Psoas muscle (tissue), 7 donors: ENCODE measurements at regions not wholly inside any gene's neighbourhood (a gene's known extent, or its start where the extent isn't known, plus 50 kb on each side); places are given as distances from the start of the nearest gene placed in this dataset.

Experiments used
- ATAC-seq, 4 donors: fragments of 200-7000 bp; cut with Tn5 transposase; one replicate each; pipeline ENCODE4 v1.9.1; 2020; ENCODE audit warnings: moderate library complexity in 3 of 4, mild to moderate bottlenecking in 2 of 4
- DNase-seq, 2 donors: peaks; one replicate each; pipeline ENCODE4 v3.0.0-alpha.2; 2020
- H3K27ac ChIP-seq: fragments of 200-600 bp; one replicate; pipeline ENCODE4 v1.8.0; 2022
- H3K27me3 ChIP-seq, 3 donors: fragments of 200-600 bp in 1 of 3; one replicate each; pipeline versions ENCODE4 v1.6.1 to v1.8.0; 2013 to 2022; ENCODE audit warnings: low read length in 2 of 3, mild to moderate bottlenecking in 2 of 3, moderate library complexity in 1 of 3; ENCODE audit not compliant: insufficient read depth in 3 of 3
- H3K36me3 ChIP-seq, 2 donors: fragments of 200-600 bp in 1 of 2; one replicate each; pipeline versions ENCODE4 v1.6.1 to v1.8.0; 2013 to 2022; ENCODE audit warnings: low read depth in 1 of 2, mild to moderate bottlenecking in 1 of 2, moderate library complexity in 1 of 2; ENCODE audit not compliant: insufficient read depth in 1 of 2
- H3K4me1 ChIP-seq: fragments of 200-600 bp; one replicate; pipeline ENCODE4 v1.8.0; 2022
- H3K4me3 ChIP-seq: fragments of 200-600 bp; one replicate; pipeline ENCODE4 v1.8.0; 2022; ENCODE audit warnings: mild to moderate bottlenecking
- H3K9me3 ChIP-seq: fragments of 200-600 bp; one replicate; pipeline ENCODE4 v1.8.0; 2022
- WGBS, 3 donors: extraction: QIAGEN DNeasy Blood & Tissue Kit; methylation state at CpG; one replicate each; pipeline versions ENCODE4 v1.1.6 to v1.1.7; 2013; 5-methylcytosine and 5-hydroxymethylcytosine counted together
- intact Hi-C, 2 donors: fragments of 100-400 bp; cut with DNase I; formaldehyde crosslinking; loops; one replicate each; pipeline versions ENCODE4 v1.11.0 to v1.14.2; 2022
- TF ChIP-seq, protein P1 (sequence below): fragments of 200-600 bp; IDR thresholded peaks from one replicate; pipeline ENCODE4 v1.8.0; 2022; ENCODE audit warnings: antibody characterized with exemption
- donor health status: healthy with polysubstance abuse.
- donor health status: DM: no; HTN: no; CAD: no; lungs with moderate emphysema.
- donor health status: Bipolar disorder and iron deficiency.
- donor health status: healthy.
- donor health status: DM: yes; HTN: yes; CAD: no.
- donor health status: DM: no; HTN: no; CAD: no.
- donor health status: DM: yes; HTN: yes; CAD: no.

DNA sequence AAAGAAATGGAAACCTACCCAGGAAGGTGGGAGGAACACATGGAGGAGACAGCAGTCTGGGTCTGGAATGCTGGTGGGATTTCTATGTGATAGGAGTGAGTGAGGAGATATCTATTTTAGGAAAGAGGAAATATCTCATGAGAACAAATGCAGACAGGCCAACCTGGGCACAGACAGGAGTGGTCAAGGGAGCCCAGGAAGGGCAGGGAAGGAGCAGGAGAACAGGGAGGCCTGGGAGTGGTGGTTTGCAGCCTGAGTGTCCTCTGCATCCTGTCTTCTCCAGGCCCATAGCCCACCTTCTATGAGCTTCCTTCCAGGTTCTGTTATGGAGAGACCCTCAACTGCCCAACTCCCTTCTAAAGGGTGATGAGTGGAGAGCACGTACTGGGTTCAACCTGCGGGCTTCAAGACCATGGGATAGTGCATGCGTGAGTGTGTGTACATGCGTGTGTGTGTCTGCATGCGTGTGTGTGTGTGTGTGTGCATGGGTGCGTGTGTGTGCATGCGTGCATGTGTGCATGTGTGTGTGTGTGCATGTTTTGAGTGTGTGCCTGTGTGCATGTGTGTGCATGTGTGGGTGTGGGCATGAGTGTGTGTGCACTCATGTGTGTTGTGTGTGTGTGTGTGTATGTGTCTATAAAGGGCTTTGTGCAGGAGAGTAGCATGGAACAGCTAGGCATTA, 200.1 kb downstream of the CXCL12 start:
- H3K27ac ChIP-seq: no peak overlapping the region
- intact Hi-C loops: no loop called here
- TF ChIP-seq, protein P1, sequence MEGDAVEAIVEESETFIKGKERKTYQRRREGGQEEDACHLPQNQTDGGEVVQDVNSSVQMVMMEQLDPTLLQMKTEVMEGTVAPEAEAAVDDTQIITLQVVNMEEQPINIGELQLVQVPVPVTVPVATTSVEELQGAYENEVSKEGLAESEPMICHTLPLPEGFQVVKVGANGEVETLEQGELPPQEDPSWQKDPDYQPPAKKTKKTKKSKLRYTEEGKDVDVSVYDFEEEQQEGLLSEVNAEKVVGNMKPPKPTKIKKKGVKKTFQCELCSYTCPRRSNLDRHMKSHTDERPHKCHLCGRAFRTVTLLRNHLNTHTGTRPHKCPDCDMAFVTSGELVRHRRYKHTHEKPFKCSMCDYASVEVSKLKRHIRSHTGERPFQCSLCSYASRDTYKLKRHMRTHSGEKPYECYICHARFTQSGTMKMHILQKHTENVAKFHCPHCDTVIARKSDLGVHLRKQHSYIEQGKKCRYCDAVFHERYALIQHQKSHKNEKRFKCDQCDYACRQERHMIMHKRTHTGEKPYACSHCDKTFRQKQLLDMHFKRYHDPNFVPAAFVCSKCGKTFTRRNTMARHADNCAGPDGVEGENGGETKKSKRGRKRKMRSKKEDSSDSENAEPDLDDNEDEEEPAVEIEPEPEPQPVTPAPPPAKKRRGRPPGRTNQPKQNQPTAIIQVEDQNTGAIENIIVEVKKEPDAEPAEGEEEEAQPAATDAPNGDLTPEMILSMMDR: no peak
- no peaks in the 10 kb centered on the region for H3K36me3 ChIP-seq
- ATAC-seq (no peak), DNase-seq (no peak)
- H3K4me1 ChIP-seq: no peaks in the 10 kb centered on the region
- no peak overlapping the region for H3K4me3 ChIP-seq
- WGBS, 3 donors: 95 to 96% (median 96%) methylated on average over 7 of the region's 7 CpGs
- no peaks in the 10 kb centered on the region for H3K27me3 ChIP-seq
- H3K9me3 ChIP-seq: no peaks in the 10 kb centered on the region

DNA sequence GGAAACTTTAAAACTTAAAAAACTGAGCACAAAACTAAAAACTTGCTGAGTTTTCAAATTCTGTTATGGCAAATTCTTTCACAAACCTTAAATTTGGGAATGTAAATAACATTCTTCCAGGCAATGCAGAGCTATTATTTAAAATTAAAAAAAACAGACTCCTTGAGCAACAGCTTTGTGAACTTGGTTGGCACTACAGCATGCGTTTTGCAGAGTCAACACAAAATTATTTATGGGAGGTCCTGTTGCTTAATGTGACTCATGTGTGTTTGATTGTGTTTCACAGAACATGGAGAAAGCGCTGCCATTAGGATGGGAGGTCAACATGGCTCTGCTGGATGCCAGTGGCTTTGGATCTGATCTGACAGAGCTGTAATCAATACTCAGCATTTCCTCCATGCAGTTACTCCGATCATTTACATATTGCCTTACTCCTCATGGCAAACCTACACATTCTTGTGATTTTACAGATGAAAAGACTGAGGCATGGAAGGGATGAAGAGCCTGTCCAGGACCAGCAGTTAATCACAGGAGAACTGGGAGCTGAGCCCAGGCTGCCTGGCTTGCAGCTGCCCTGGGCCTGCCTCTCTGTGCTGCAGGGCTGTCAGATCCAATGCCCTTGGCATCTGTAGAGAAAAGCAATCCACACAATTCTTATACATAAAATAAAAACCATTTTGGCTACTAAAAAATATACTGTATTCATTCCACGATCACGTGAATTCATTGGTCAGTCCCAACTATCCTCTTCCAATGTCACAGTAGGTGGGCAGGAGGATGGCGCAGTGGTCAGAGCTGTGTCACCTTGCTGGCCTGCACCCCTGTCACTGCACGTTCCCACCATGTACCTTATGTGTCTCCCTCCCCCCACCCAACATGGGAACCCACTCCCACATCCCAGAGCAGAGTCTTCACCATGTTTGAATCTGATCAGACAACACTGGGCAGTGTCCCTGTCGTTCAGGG, 200.9 kb downstream of the CXCL12 start:
- Histone ChIP-seq H3K4me3 (no peak overlapping the region), H3K9me3 (no peaks in the 10 kb centered on the region), H3K27ac (no peak overlapping the region), H3K36me3 (no peaks in the 10 kb centered on the region), H3K27me3 (no peaks in the 10 kb centered on the region), H3K4me1 (no peaks in the 10 kb centered on the region)
- intact Hi-C loops: no loop called here
- 71 to 77% (median 76%) methylated on average over 8 of the region's 8 CpGs for WGBS, 3 donors
- no peak for DNase-seq
- no peak for ATAC-seq
- TF ChIP-seq, protein P1: no peak

DNA sequence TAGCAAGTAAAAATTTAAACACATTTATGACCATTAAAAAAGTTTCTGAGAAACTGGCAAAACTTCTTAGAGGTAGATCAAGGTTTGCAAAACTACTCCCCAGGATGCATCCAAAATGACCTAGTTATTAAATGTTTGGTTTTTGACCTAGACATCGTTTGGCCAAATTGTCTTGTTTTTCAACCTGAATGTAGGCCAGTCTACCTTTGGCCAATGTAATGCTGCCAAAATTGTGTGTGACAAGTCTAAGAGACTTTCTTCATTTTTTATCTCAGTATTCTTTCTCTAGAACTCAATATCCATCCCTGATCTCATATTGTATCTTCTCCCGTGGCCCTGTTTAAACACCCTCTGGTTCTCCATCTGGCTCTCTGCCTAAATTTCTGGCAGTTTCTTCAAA, 202.0 kb downstream of the CXCL12 start:
- TF ChIP-seq, protein P1: no peak
- H3K4me1 ChIP-seq: no peaks in the 10 kb centered on the region
- intact Hi-C loops: no loop called here
- DNase-seq (no peak), ATAC-seq (no peak)
- 49 to 76% (median 54%) methylated on average over 2 of the region's 2 CpGs for WGBS, 3 donors
- H3K9me3 ChIP-seq: no peaks in the 10 kb centered on the region
- H3K27ac ChIP-seq: no peak overlapping the region
- H3K36me3 ChIP-seq: no peaks in the 10 kb centered on the region
- no peaks in the 10 kb centered on the region for H3K27me3 ChIP-seq
- H3K4me3 ChIP-seq: no peak overlapping the region

DNA sequence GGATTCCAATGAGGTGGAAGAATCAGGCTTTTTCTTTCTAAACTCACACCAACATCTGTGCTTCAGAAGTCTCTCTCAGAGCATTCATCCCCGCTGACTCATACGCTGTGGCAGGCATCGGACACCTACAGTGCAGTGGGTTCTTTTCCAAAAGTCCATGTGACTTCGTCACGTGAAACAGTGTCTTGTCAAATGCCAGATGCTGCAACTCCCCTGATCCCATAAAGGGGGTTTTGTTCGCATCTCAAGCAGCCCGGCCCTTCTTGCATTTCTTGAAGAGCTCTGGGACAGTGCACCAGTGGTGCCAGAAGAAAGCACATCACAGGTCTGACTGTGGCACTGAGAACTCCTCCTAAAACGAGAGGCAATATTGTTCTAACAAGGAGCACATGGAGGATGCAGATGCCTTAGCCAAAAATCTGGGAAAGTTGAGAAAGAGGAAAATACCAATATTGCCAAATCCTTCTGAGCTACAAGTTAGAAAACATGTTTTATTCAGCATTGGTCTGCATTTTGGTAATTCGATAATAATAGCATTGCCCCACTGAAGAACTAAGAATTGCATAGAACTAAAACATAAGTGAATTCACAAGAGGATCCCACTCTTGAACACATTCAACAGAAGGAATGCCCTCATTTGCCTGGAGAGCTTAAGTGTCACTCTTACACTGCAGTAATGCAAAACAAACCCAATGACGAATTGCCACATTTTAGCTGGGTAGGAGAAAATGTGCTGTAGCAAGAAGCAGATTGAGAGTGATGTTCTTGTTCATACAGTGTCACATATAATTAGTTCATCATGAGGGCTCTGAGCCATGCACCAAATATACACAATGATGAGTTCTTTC, 204.4 kb downstream of the CXCL12 start:
- intact Hi-C loops: no loop called here
- Histone ChIP-seq H3K4me1 (no peaks in the 10 kb centered on the region), H3K27me3 (no peaks in the 10 kb centered on the region), H3K36me3 (no peaks in the 10 kb centered on the region), H3K9me3 (no peaks in the 10 kb centered on the region), H3K27ac (no peak overlapping the region), H3K4me3 (no peak overlapping the region)
- peak; percentile 63 to 85 (median 65) for ATAC-seq
- TF ChIP-seq, protein P1: no peak
- peak; percentile 60 to 80 for DNase-seq
- WGBS, 3 donors: 35 to 54% (median 43%) methylated on average over 10 of the region's 10 CpGs
